ENCODE measurements at regions not wholly inside any gene's neighbourhood (a gene's known extent, or its start where the extent isn't known, plus 50 kb on each side); places are given as distances from the start of the nearest gene placed in this dataset.

- H3K36me3 Mint-ChIP-seq (ENCODE audit: low read depth), result peaks cover 15% of the 10 kb centered on the region
- no peak overlapping the region for H3K27ac Mint-ChIP-seq
- H3K4me3 Mint-ChIP-seq, result no peak overlapping the region
- peaks cover 7% of the 10 kb centered on the region for H3K4me1 Mint-ChIP-seq (ENCODE audit: low read depth)
- TF ChIP-seq, protein P1, sequence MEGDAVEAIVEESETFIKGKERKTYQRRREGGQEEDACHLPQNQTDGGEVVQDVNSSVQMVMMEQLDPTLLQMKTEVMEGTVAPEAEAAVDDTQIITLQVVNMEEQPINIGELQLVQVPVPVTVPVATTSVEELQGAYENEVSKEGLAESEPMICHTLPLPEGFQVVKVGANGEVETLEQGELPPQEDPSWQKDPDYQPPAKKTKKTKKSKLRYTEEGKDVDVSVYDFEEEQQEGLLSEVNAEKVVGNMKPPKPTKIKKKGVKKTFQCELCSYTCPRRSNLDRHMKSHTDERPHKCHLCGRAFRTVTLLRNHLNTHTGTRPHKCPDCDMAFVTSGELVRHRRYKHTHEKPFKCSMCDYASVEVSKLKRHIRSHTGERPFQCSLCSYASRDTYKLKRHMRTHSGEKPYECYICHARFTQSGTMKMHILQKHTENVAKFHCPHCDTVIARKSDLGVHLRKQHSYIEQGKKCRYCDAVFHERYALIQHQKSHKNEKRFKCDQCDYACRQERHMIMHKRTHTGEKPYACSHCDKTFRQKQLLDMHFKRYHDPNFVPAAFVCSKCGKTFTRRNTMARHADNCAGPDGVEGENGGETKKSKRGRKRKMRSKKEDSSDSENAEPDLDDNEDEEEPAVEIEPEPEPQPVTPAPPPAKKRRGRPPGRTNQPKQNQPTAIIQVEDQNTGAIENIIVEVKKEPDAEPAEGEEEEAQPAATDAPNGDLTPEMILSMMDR (IDR thresholded peaks at IDR 0.05), result no peak
- no peaks in the 10 kb centered on the region for H3K9me3 Mint-ChIP-seq
- DNase-seq, result no peak
- no peaks in the 10 kb centered on the region for H3K27me3 Mint-ChIP-seq (ENCODE audit: insufficient read depth)
Observed at GRCh38 chr6:81925201-81925600, 172.7 kb upstream of the TENT5A start.

DNA sequence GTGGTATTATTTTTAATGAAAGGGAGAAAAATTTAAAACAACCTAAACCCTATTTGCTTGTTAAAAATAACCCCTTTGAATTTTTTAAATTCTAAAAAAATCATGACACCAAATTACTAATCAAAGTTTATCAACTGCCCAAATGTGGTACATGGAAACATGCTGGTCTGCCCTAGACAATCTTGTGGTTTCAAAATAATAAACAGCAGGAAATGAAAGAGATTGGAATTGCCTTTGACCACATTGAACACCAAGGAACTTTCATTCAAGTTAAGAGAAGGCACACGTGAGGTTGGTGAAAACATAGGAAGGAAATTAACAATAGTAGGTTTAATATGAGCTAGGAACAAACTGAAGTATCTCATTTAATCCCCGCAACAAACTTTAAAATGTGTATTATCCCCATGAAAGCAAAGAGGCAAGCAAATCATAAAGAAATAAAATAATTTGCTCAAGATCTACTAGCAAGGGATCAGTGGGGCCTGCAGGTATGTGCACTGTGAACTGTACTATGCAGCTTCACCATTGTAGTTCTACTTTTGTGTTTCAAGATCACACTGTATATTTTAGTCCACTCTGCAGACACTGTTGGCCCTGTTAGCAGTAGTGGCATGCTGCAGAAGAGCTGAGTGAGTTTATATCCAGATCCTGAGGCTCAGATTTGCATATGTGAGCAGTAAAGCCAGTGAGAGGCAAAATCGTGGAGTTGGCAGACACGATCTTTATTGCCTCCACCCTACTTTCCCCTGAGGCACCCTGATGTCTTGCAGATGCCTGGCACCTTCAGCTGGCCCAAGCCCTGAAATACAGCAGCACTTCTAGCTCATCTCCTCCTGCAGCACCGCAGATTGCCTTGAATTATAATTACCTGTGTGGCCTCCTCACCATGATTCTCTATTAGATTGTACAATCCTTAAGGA lies 157.8 kb upstream of the TENT5A start:
- Mint-ChIP-seq H3K9me3 (no peaks in the 10 kb centered on the region), H3K4me1 (ENCODE audit: low read depth) (peaks cover 10% of the 10 kb centered on the region), H3K36me3 (ENCODE audit: low read depth) (no peaks in the 10 kb centered on the region), H3K4me3 (no peak overlapping the region), H3K27ac (no peak overlapping the region), H3K27me3 (ENCODE audit: insufficient read depth) (no peaks in the 10 kb centered on the region)
- DNase-seq, result no peak
- TF ChIP-seq, protein P1 (IDR thresholded peaks at IDR 0.05), result no peak

GRCh38 chr6:81909162-81909561 lies 156.7 kb upstream of the TENT5A start:
- TF ChIP-seq, protein P1 (IDR thresholded peaks at IDR 0.05), result no peak

GRCh38 chr6:81906709-81907204 lies 154.3 kb upstream of the TENT5A start:
- no peak for DNase-seq
- Mint-ChIP-seq H3K36me3 (ENCODE audit: low read depth) (peaks cover 12% of the 10 kb centered on the region; the same call in 1 of the 2 replicates), H3K4me3 (no peak overlapping the region), H3K4me1 (ENCODE audit: low read depth) (peaks cover 18% of the 10 kb centered on the region), H3K9me3 (peaks cover 10% of the 10 kb centered on the region), H3K27me3 (ENCODE audit: insufficient read depth) (no peaks in the 10 kb centered on the region), H3K27ac (no peak overlapping the region)
- TF ChIP-seq, protein P1 (IDR thresholded peaks at IDR 0.05), result no peak

More at GRCh38 chr6:81909162-81909561, 156.7 kb upstream of the TENT5A start:
- no peak for DNase-seq
- H3K4me3 Mint-ChIP-seq, result no peak overlapping the region
- H3K27ac Mint-ChIP-seq, result no peak overlapping the region
- no peaks in the 10 kb centered on the region for H3K9me3 Mint-ChIP-seq
- peaks cover 10% of the 10 kb centered on the region for H3K4me1 Mint-ChIP-seq (ENCODE audit: low read depth)
- no peaks in the 10 kb centered on the region for H3K27me3 Mint-ChIP-seq (ENCODE audit: insufficient read depth)
- no peaks in the 10 kb centered on the region for H3K36me3 Mint-ChIP-seq (ENCODE audit: low read depth)

DNA sequence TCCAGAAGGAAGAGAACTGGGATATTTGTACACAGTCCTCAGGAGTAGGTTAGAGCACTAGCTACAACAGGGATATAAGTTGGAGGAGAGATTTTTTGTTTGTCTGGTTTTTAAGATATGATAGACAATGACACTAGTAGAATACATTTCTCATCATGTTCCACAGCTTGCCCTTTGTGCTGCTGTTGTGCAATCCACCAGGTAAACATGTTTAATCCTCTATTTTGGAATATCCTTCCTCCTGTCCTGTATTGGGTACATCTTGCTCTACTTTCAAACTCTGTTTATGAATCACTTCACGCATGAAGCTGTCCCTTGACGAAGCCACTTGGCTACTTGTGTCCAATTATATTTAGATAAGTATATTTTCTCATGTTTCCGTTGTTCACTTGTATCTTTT lies 153.6 kb upstream of the TENT5A start:
- H3K4me3 Mint-ChIP-seq, result no peak overlapping the region
- DNase-seq, result no peak
- no peak overlapping the region for H3K27ac Mint-ChIP-seq
- H3K36me3 Mint-ChIP-seq (ENCODE audit: low read depth), result peaks cover 12% of the 10 kb centered on the region; the same call in 1 of the 2 replicates
- TF ChIP-seq, protein P1 (IDR thresholded peaks at IDR 0.05), result no peak
- H3K9me3 Mint-ChIP-seq, result peaks cover 10% of the 10 kb centered on the region
- peaks cover 25% of the 10 kb centered on the region for H3K4me1 Mint-ChIP-seq (ENCODE audit: low read depth)
- H3K27me3 Mint-ChIP-seq (ENCODE audit: insufficient read depth), result no peaks in the 10 kb centered on the region
